ENCODE measurements at regions not wholly inside any gene's neighbourhood (a gene's known extent, or its start where the extent isn't known, plus 50 kb on each side); places are given as distances from the start of the nearest gene placed in this dataset.

DNA sequence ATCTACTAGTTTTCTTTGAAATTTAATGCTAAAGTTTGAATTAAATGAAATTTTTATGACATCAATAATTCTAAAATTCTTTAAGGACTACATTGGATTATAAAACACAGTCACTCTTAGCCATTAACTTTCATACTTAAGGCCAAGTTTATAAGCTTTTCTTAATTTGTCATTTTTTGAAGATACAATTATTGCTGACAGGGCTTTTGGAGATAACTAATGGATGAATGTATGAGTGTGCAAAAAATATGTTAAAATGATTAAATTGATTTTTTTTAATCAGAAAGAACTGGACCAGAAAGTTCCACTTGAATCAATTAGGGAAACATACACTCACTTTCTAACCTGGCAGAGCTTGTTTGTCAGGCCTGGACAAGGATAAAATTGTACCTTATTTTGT lies 70.3 kb upstream of the CHODL start:
- TF ChIP-seq, protein P1, sequence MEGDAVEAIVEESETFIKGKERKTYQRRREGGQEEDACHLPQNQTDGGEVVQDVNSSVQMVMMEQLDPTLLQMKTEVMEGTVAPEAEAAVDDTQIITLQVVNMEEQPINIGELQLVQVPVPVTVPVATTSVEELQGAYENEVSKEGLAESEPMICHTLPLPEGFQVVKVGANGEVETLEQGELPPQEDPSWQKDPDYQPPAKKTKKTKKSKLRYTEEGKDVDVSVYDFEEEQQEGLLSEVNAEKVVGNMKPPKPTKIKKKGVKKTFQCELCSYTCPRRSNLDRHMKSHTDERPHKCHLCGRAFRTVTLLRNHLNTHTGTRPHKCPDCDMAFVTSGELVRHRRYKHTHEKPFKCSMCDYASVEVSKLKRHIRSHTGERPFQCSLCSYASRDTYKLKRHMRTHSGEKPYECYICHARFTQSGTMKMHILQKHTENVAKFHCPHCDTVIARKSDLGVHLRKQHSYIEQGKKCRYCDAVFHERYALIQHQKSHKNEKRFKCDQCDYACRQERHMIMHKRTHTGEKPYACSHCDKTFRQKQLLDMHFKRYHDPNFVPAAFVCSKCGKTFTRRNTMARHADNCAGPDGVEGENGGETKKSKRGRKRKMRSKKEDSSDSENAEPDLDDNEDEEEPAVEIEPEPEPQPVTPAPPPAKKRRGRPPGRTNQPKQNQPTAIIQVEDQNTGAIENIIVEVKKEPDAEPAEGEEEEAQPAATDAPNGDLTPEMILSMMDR (IDR thresholded peaks at IDR 0.05) = no peak
- TF ChIP-seq POLR2AphosphoS5 (IDR thresholded peaks at IDR 0.05; ENCODE audit: low read depth, low read length) = no peak
- TF ChIP-seq TCF7L2 (IDR thresholded peaks at IDR 0.05; ENCODE audit: low read depth, low read length) = no peak
- TF ChIP-seq, protein P2, sequence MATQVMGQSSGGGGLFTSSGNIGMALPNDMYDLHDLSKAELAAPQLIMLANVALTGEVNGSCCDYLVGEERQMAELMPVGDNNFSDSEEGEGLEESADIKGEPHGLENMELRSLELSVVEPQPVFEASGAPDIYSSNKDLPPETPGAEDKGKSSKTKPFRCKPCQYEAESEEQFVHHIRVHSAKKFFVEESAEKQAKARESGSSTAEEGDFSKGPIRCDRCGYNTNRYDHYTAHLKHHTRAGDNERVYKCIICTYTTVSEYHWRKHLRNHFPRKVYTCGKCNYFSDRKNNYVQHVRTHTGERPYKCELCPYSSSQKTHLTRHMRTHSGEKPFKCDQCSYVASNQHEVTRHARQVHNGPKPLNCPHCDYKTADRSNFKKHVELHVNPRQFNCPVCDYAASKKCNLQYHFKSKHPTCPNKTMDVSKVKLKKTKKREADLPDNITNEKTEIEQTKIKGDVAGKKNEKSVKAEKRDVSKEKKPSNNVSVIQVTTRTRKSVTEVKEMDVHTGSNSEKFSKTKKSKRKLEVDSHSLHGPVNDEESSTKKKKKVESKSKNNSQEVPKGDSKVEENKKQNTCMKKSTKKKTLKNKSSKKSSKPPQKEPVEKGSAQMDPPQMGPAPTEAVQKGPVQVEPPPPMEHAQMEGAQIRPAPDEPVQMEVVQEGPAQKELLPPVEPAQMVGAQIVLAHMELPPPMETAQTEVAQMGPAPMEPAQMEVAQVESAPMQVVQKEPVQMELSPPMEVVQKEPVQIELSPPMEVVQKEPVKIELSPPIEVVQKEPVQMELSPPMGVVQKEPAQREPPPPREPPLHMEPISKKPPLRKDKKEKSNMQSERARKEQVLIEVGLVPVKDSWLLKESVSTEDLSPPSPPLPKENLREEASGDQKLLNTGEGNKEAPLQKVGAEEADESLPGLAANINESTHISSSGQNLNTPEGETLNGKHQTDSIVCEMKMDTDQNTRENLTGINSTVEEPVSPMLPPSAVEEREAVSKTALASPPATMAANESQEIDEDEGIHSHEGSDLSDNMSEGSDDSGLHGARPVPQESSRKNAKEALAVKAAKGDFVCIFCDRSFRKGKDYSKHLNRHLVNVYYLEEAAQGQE (IDR thresholded peaks at IDR 0.05; ENCODE audit: insufficient read depth in 1 of 2, low read depth in 2 of 2, low read length in 1 of 2) = no peak
- no peak for TF ChIP-seq SIN3A (IDR thresholded peaks at IDR 0.05; ENCODE audit: borderline replicate concordance, insufficient read depth, low read depth, low read length)
